ENCODE measurements at regions not wholly inside any gene's neighbourhood (a gene's known extent, or its start where the extent isn't known, plus 50 kb on each side); places are given as distances from the start of the nearest gene placed in this dataset.

GRCh38 chr10:47107007-47107747 is 192.8 kb upstream of the GDF10 start:
- no peak for DNase-seq

GRCh38 chr10:47109906-47110305 is 190.1 kb upstream of the GDF10 start:
- no peak for DNase-seq

GRCh38 chr10:47111329-47111862 is 188.6 kb upstream of the GDF10 start:
- DNase-seq, result no peak

GRCh38 chr10:47112612-47113011 is 187.4 kb upstream of the GDF10 start:
- DNase-seq, result no peak

- DNase-seq, result no peak
Measured at GRCh38 chr10:47113907-47114500, 186.0 kb upstream of the GDF10 start.

- DNase-seq, result no peak
Measured at GRCh38 chr10:47114680-47115186, 185.3 kb upstream of the GDF10 start.

- DNase-seq, result no peak
Measured at GRCh38 chr10:47115322-47115721, 184.7 kb upstream of the GDF10 start.

GRCh38 chr10:47116445-47116844 is 183.6 kb upstream of the GDF10 start:
- DNase-seq, result no peak

GRCh38 chr10:47118326-47118725 is 181.7 kb upstream of the GDF10 start:
- no peak for DNase-seq

- no peak for DNase-seq
Measured at GRCh38 chr10:47121336-47121735, 178.7 kb upstream of the GDF10 start.

- no peak for DNase-seq
Measured at GRCh38 chr10:47123716-47124288, 176.2 kb upstream of the GDF10 start.

- DNase-seq, result no peak
Measured at GRCh38 chr10:47127188-47127785, 172.7 kb upstream of the GDF10 start.

- no peak for DNase-seq
Measured at GRCh38 chr10:47130491-47130890, 169.5 kb upstream of the GDF10 start.

- no peak for DNase-seq
Measured at GRCh38 chr10:47133871-47134570, 166.0 kb upstream of the GDF10 start.

GRCh38 chr10:47136866-47137265 is 163.1 kb upstream of the GDF10 start:
- no peak for DNase-seq

- no peak for DNase-seq
Measured at GRCh38 chr10:47137311-47137851, 162.6 kb upstream of the GDF10 start.

- no peak for DNase-seq
Measured at GRCh38 chr10:47139121-47139520, 160.9 kb upstream of the GDF10 start.

- no peak for DNase-seq
Measured at GRCh38 chr10:47140761-47141348, 159.1 kb upstream of the GDF10 start.

- DNase-seq, result no peak
Measured at GRCh38 chr10:47141349-47141748, 158.6 kb upstream of the GDF10 start.

GRCh38 chr10:47143072-47143471 is 156.9 kb upstream of the GDF10 start:
- no peak for DNase-seq

- no peak for DNase-seq
Measured at GRCh38 chr10:47143473-47143872, 156.5 kb upstream of the GDF10 start.

GRCh38 chr10:47144525-47144924 is 155.5 kb upstream of the GDF10 start:
- DNase-seq, result no peak

Measured in CD4-positive, alpha-beta T cell treated with Interleukin-6 for 4 hours (primary cell).